WTC11 (cell line): ENCODE measurements at regions not wholly inside any gene's neighbourhood (a gene's known extent, or its start where the extent isn't known, plus 50 kb on each side); places are given as distances from the start of the nearest gene placed in this dataset.

ENCODE experiments used
- ATAC-seq: fragments of 200-7000 bp; cut with Tn5 transposase; 2 replicates; pipeline ENCODE4 v1.10.0; 2021; ENCODE audit warnings: mild to moderate bottlenecking, moderate library complexity
- CTCF ChIA-PET: fragments of 300-600 bp; sonication (Branson Sonifier 250); formaldehyde crosslinking; loops from one replicate; lab custom pipeline; 2021; ENCODE audit warnings: antibody characterized with exemption; lab: Charles Lee
- POLR2A ChIA-PET: fragments of 350-600 bp; sonication (Branson Sonifier 250); formaldehyde crosslinking; loops from one replicate; lab custom pipeline; 2021; ENCODE audit warnings: antibody characterized with exemption; lab: Charles Lee
- DNase-seq: peaks from one replicate; pipeline ENCODE4 v3.0.0; 2021; ENCODE audit warnings: low spot score
- H3K27ac Mint-ChIP-seq: 2 replicates; pipeline ENCODE4 v1.8.0; 2021; ENCODE audit warnings: mixed read lengths
- H3K27me3 Mint-ChIP-seq: 2 replicates; pipeline ENCODE4 v1.8.0; 2021; ENCODE audit warnings: low read depth, mild to moderate bottlenecking, moderate library complexity, mixed read lengths
- H3K36me3 Mint-ChIP-seq: 2 replicates; pipeline ENCODE4 v1.8.0; 2021; ENCODE audit warnings: mixed read lengths
- H3K4me1 Mint-ChIP-seq: 2 replicates; pipeline ENCODE4 v1.8.0; 2022; ENCODE audit warnings: mixed read lengths
- H3K4me3 Mint-ChIP-seq: 2 replicates; pipeline ENCODE4 v1.8.0; 2021; ENCODE audit warnings: mild to moderate bottlenecking, moderate library complexity, mixed read lengths
- H3K9me3 Mint-ChIP-seq: 2 replicates; pipeline ENCODE4 v1.8.0; 2021; ENCODE audit warnings: mixed read lengths
- ARID4B ChIP-seq: sonication (generic); formaldehyde crosslinking; IDR thresholded peaks from 2 replicates; pipeline ENCODE4 v1.8.0; 2023; ENCODE audit warnings: missing genetic modification reagents, mild to moderate bottlenecking, borderline replicate concordance
- E2F1 ChIP-seq: sonication (generic); formaldehyde crosslinking; IDR thresholded peaks from 2 replicates; pipeline ENCODE4 v1.8.0; 2022; ENCODE audit warnings: mild to moderate bottlenecking, missing genetic modification reagents
- JAZF1 ChIP-seq: fragments of 250-450 bp; sonication (Bioruptor Pico); IDR thresholded peaks from 2 replicates; pipeline ENCODE4 v1.9.0; 2021; ENCODE audit warnings: moderate library complexity, mild to moderate bottlenecking, inconsistent platforms
- JUN ChIP-seq: sonication (generic); formaldehyde crosslinking; IDR thresholded peaks from 2 replicates; pipeline ENCODE4 v1.8.0; 2023; ENCODE audit warnings: mild to moderate bottlenecking, missing genetic modification reagents
- MYBL2 ChIP-seq: sonication (generic); formaldehyde crosslinking; IDR thresholded peaks from 2 replicates; pipeline ENCODE4 v1.8.1; 2023; ENCODE audit warnings: mild to moderate bottlenecking, moderate library complexity, missing genetic modification reagents
- PRDM15 ChIP-seq: sonication (generic); formaldehyde crosslinking; IDR thresholded peaks from 2 replicates; pipeline ENCODE4 v1.8.0; 2022; ENCODE audit warnings: missing genetic modification reagents
- TF ChIP-seq, protein P1 (sequence below): sonication (generic); formaldehyde crosslinking; IDR thresholded peaks from 2 replicates; pipeline ENCODE4 v1.8.1; 2022; ENCODE audit warnings: missing genetic modification reagents, borderline replicate concordance
- TF ChIP-seq, protein P2 (sequence below): sonication (generic); formaldehyde crosslinking; IDR thresholded peaks from 2 replicates; pipeline ENCODE4 v1.8.0; 2023; ENCODE audit warnings: mild to moderate bottlenecking, missing genetic modification reagents
- TF ChIP-seq, protein P3 (sequence below): fragments of 250-450 bp; sonication (Bioruptor Pico); IDR thresholded peaks from 2 replicates; pipeline ENCODE4 v1.9.0; 2021; ENCODE audit warnings: mild to moderate bottlenecking

GRCh38 chr6:66638099-66638498 is 931.1 kb upstream of the EYS start (continued):
- TF ChIP-seq PRDM15 (CRISPR knock-in tag) (no peak), MYBL2 (CRISPR knock-in tag) (no peak), JUN (CRISPR knock-in tag) (no peak), ARID4B (CRISPR knock-in tag) (no peak), E2F1 (CRISPR knock-in tag) (no peak)
- TF ChIP-seq, protein P1, sequence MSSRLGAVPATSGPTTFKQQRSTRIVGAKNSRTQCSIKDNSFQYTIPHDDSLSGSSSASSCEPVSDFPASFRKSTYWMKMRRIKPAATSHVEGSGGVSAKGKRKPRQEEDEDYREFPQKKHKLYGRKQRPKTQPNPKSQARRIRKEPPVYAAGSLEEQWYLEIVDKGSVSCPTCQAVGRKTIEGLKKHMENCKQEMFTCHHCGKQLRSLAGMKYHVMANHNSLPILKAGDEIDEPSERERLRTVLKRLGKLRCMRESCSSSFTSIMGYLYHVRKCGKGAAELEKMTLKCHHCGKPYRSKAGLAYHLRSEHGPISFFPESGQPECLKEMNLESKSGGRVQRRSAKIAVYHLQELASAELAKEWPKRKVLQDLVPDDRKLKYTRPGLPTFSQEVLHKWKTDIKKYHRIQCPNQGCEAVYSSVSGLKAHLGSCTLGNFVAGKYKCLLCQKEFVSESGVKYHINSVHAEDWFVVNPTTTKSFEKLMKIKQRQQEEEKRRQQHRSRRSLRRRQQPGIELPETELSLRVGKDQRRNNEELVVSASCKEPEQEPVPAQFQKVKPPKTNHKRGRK (CRISPR knock-in tag) = no peak
- TF ChIP-seq, protein P2, sequence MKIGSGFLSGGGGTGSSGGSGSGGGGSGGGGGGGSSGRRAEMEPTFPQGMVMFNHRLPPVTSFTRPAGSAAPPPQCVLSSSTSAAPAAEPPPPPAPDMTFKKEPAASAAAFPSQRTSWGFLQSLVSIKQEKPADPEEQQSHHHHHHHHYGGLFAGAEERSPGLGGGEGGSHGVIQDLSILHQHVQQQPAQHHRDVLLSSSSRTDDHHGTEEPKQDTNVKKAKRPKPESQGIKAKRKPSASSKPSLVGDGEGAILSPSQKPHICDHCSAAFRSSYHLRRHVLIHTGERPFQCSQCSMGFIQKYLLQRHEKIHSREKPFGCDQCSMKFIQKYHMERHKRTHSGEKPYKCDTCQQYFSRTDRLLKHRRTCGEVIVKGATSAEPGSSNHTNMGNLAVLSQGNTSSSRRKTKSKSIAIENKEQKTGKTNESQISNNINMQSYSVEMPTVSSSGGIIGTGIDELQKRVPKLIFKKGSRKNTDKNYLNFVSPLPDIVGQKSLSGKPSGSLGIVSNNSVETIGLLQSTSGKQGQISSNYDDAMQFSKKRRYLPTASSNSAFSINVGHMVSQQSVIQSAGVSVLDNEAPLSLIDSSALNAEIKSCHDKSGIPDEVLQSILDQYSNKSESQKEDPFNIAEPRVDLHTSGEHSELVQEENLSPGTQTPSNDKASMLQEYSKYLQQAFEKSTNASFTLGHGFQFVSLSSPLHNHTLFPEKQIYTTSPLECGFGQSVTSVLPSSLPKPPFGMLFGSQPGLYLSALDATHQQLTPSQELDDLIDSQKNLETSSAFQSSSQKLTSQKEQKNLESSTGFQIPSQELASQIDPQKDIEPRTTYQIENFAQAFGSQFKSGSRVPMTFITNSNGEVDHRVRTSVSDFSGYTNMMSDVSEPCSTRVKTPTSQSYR (CRISPR knock-in tag) = no peak

DNA sequence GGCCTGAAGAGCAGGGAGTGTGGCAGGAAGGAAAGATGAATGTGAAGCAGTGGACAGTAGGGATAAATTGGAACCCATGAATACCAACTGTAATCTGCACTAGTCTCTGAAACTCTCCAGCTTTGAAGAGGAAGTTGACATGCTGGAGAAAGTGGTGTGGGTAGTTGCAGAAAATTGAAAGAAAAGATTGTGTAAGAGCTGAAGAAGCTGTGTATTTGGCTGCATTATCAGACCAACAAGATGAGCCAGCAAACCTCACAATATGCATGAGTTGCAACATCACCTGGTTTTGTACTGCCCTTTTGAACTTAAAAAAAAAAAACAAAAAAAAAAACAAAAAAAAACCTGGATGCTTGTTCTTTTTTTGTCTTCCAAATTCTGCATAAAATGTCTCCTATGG is 921.9 kb upstream of the EYS start:
- TF ChIP-seq, protein P1 (CRISPR knock-in tag) = no peak
- TF ChIP-seq, protein P3, sequence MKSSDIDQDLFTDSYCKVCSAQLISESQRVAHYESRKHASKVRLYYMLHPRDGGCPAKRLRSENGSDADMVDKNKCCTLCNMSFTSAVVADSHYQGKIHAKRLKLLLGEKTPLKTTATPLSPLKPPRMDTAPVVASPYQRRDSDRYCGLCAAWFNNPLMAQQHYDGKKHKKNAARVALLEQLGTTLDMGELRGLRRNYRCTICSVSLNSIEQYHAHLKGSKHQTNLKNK (CRISPR knock-in tag) = no peak
- TF ChIP-seq JAZF1 (no peak), E2F1 (CRISPR knock-in tag) (no peak)
- no peak for DNase-seq
- H3K9me3 Mint-ChIP-seq = peaks cover 47% of the 10 kb centered on the region
- H3K27ac Mint-ChIP-seq = no peak overlapping the region
- ChIA-PET POLR2A (no interaction called here), CTCF (no interaction called here)
- no peak for ATAC-seq
- peaks cover 24% of the 10 kb centered on the region for H3K36me3 Mint-ChIP-seq
- peaks cover 3% of the 10 kb centered on the region; the same call in 1 of the 2 replicates for H3K4me1 Mint-ChIP-seq
- H3K4me3 Mint-ChIP-seq = no peak overlapping the region
- H3K27me3 Mint-ChIP-seq = no peaks in the 10 kb centered on the region
